ENCODE measurements at regions not wholly inside any gene's neighbourhood (a gene's known extent, or its start where the extent isn't known, plus 50 kb on each side); places are given as distances from the start of the nearest gene placed in this dataset.
"Not testable (repeated sequence)": the region's sequence is repeated elsewhere in the genome, so short reads cannot be mapped to it uniquely, and the experiment has no call there.

GRCh38 chr17:14552306-14552705 lies 251.4 kb downstream of the HS3ST3B1 start:
- Histone ChIP-seq H3K27me3 (ENCODE audit: control insufficient read depth in 5 of 5, insufficient read depth in 4 of 5, low read length in 5 of 5) (no peaks in the 10 kb centered on the region), H3K36me3 (ENCODE audit: control insufficient read depth in 5 of 5, insufficient read depth in 5 of 5, low read length in 5 of 5) (no peaks in the 10 kb centered on the region), H3K4me3 (ENCODE audit: low read depth in 1 of 5, low read length in 5 of 5) (no peak overlapping the region), H3K27ac (ENCODE audit: low read depth, low read length) (no peak overlapping the region), H3K9ac (ENCODE audit: low read length in 5 of 5) (no peak overlapping the region), H3K9me3 (ENCODE audit: control insufficient read depth in 5 of 5, low read length in 5 of 5) (no peaks in the 10 kb centered on the region), H3K4me1 (ENCODE audit: control insufficient read depth in 5 of 5, insufficient read depth in 5 of 5, low read length in 5 of 5) (peaks cover 0 to 3% (median 0%) of the 10 kb centered on the region in 5 donors)

DNA sequence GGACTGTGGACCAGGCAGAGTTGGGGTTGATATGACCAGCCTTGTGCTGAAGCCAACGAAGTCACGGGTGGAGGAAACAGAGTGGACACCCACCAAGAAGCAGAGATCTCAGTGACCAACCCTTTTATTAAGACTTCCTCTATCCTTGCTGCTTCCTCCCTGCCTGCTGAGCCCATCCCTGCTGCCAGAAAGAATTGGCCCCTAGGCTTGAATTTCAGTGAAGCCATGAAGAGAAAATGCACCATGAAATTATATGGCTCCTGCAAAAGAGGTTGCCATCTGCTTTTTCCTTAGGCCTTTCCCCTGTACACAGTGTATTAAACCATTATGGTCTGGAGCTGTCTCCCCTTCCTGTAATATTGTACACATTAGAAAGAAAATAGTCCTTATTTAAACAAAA lies 246.7 kb downstream of the HS3ST3B1 start:
- no peak overlapping the region for H3K9ac ChIP-seq (ENCODE audit: low read length in 5 of 5)
- no peaks in the 10 kb centered on the region for H3K36me3 ChIP-seq (ENCODE audit: control insufficient read depth in 5 of 5, insufficient read depth in 5 of 5, low read length in 5 of 5)
- H3K4me1 ChIP-seq (ENCODE audit: control insufficient read depth in 5 of 5, insufficient read depth in 5 of 5, low read length in 5 of 5): peaks cover 0 to 3% (median 0%) of the 10 kb centered on the region in 5 donors
- H3K4me3 ChIP-seq (ENCODE audit: low read depth in 1 of 5, low read length in 5 of 5): no peak overlapping the region
- no peaks in the 10 kb centered on the region for H3K9me3 ChIP-seq (ENCODE audit: control insufficient read depth in 5 of 5, low read length in 5 of 5)
- no peak overlapping the region for H3K27ac ChIP-seq (ENCODE audit: low read depth, low read length)
- H3K27me3 ChIP-seq (ENCODE audit: control insufficient read depth in 5 of 5, insufficient read depth in 4 of 5, low read length in 5 of 5): peaks cover 0 to 2% (median 0%) of the 10 kb centered on the region in 5 donors

DNA sequence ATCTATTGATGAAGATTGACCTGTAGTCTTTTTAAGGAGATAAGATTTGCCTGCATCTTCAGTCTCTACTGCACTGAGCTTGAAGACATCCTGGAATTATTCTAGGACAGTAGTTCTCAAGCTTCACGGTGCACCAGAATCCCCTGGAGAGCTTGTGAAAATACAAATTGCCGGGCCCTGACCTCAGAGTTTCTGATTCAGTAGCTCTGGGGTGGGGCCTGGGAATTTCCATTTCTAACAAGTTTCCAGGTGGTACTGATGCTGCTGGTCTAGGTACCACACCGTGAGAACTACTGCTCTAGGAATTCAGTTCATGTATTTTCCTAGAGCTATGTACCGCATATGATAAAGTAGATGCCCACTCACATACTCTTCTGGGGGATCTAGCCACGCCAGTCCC lies 246.1 kb downstream of the HS3ST3B1 start:
- Histone ChIP-seq H3K27ac (ENCODE audit: low read depth, low read length) (no peak overlapping the region), H3K27me3 (ENCODE audit: control insufficient read depth in 5 of 5, insufficient read depth in 4 of 5, low read length in 5 of 5) (peaks cover 0 to 2% (median 0%) of the 10 kb centered on the region in 5 donors), H3K9ac (ENCODE audit: low read length in 5 of 5) (no peak overlapping the region), H3K4me1 (ENCODE audit: control insufficient read depth in 5 of 5, insufficient read depth in 5 of 5, low read length in 5 of 5) (peaks cover 0 to 3% (median 0%) of the 10 kb centered on the region in 5 donors), H3K4me3 (ENCODE audit: low read depth in 1 of 5, low read length in 5 of 5) (no peak overlapping the region), H3K36me3 (ENCODE audit: control insufficient read depth in 5 of 5, insufficient read depth in 5 of 5, low read length in 5 of 5) (no peaks in the 10 kb centered on the region), H3K9me3 (ENCODE audit: control insufficient read depth in 5 of 5, low read length in 5 of 5) (no peaks in the 10 kb centered on the region)

DNA sequence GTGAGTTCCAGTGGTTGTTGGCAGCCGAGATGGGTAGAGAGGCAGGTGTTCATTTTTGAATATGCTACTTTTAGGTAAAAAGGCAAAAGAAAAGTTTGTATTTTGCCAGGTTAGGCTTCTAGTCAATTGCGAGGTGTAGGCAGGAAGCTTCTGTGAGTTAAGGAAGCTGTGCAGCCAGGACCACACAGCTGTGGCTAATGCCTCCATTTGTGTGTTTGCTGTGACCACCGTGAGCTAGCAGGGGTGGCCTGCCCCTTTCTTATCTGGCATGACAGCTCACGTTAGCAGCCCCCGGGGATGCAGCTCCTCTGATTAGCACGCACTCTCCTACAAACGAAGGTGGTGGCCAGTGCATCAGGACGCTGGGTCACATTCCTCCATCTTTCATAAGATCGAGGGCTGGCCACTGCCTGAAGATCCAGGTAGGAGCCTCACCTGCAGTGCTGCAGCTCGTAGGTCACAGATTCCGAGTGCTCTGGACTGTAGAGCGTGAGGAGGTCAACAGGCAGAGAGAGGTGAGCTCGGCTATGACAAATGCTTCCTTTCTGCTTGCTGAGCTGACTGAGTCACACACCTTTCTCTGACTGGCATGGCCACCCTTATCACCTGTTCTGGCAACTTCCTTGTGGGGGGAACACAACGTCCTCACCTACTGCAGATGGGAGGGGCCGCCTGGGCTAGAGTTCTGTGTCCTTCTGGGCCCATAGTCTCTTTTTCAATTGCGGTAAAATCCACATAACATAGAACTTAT lies 244.4 kb downstream of the HS3ST3B1 start:
- Histone ChIP-seq H3K27ac (ENCODE audit: low read depth, low read length) (no peak overlapping the region), H3K9ac (ENCODE audit: low read length in 5 of 5) (no peak overlapping the region), H3K4me3 (ENCODE audit: low read depth in 1 of 5, low read length in 5 of 5) (no peak overlapping the region)

DNA sequence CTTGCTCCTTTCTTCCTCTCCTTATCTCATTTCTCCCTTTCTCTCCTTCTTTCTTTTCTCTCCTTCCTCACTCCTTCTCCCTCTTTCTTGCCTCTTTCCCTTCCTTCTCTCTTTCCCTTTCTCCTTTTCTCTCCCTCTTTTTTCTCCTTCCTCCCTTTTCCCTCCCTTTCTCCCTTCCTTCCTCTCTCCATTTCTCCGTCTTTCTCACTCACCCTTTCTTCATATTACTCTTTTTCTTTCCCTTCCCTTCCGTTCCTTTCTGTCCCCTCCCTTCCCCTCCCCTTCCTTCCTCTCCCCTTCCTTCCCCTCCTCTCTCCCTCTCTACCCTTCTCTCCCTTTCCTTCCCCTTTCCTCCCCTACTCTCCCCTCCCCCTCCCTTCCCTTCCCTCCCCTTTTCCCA lies 240.8 kb downstream of the HS3ST3B1 start:
- peaks cover 0 to 6% (median 3%) of the 10 kb centered on the region in 5 donors for H3K9me3 ChIP-seq (ENCODE audit: control insufficient read depth in 5 of 5, low read length in 5 of 5)
- no peaks in the 10 kb centered on the region for H3K4me1 ChIP-seq (ENCODE audit: control insufficient read depth in 5 of 5, insufficient read depth in 5 of 5, low read length in 5 of 5)
- H3K27me3 ChIP-seq (ENCODE audit: control insufficient read depth in 5 of 5, insufficient read depth in 4 of 5, low read length in 5 of 5): peaks cover 0 to 2% (median 0%) of the 10 kb centered on the region in 5 donors
- H3K36me3 ChIP-seq (ENCODE audit: control insufficient read depth in 5 of 5, insufficient read depth in 5 of 5, low read length in 5 of 5): no peaks in the 10 kb centered on the region
- no peak overlapping the region for H3K9ac ChIP-seq (ENCODE audit: low read length in 5 of 5)
- H3K4me3 ChIP-seq (ENCODE audit: low read depth in 1 of 5, low read length in 5 of 5): no peak overlapping the region
- no peak overlapping the region for H3K27ac ChIP-seq (ENCODE audit: low read depth, low read length)

More for the DNA sequence above, 244.4 kb downstream of the HS3ST3B1 start:
- H3K4me1 ChIP-seq (ENCODE audit: control insufficient read depth in 5 of 5, insufficient read depth in 5 of 5, low read length in 5 of 5): no peaks in the 10 kb centered on the region
- H3K27me3 ChIP-seq (ENCODE audit: control insufficient read depth in 5 of 5, insufficient read depth in 4 of 5, low read length in 5 of 5): peaks cover 0 to 2% (median 0%) of the 10 kb centered on the region in 5 donors
- peaks cover 0 to 3% (median 0%) of the 10 kb centered on the region in 5 donors for H3K9me3 ChIP-seq (ENCODE audit: control insufficient read depth in 5 of 5, low read length in 5 of 5)
- H3K36me3 ChIP-seq (ENCODE audit: control insufficient read depth in 5 of 5, insufficient read depth in 5 of 5, low read length in 5 of 5): no peaks in the 10 kb centered on the region

GRCh38 chr17:14539801-14540200 lies 238.9 kb downstream of the HS3ST3B1 start:
- Histone ChIP-seq H3K27ac (ENCODE audit: low read depth, low read length) (no peak overlapping the region), H3K27me3 (ENCODE audit: control insufficient read depth in 5 of 5, insufficient read depth in 4 of 5, low read length in 5 of 5) (no peaks in the 10 kb centered on the region), H3K9ac (ENCODE audit: low read length in 5 of 5) (no peak overlapping the region), H3K4me3 (ENCODE audit: low read depth in 1 of 5, low read length in 5 of 5) (no peak overlapping the region), H3K9me3 (ENCODE audit: control insufficient read depth in 5 of 5, low read length in 5 of 5) (peaks cover 0 to 6% (median 3%) of the 10 kb centered on the region in 5 donors), H3K36me3 (ENCODE audit: control insufficient read depth in 5 of 5, insufficient read depth in 5 of 5, low read length in 5 of 5) (no peaks in the 10 kb centered on the region), H3K4me1 (ENCODE audit: control insufficient read depth in 5 of 5, insufficient read depth in 5 of 5, low read length in 5 of 5) (no peaks in the 10 kb centered on the region)

- not testable (repeated sequence) for H3K4me3 ChIP-seq (ENCODE audit: low read depth in 1 of 5, low read length in 5 of 5); H3K27ac ChIP-seq (ENCODE audit: low read depth, low read length); H3K9me3 ChIP-seq (ENCODE audit: control insufficient read depth in 5 of 5, low read length in 5 of 5); H3K36me3 ChIP-seq (ENCODE audit: control insufficient read depth in 5 of 5, insufficient read depth in 5 of 5, low read length in 5 of 5); H3K27me3 ChIP-seq (ENCODE audit: control insufficient read depth in 5 of 5, insufficient read depth in 4 of 5, low read length in 5 of 5); H3K4me1 ChIP-seq (ENCODE audit: control insufficient read depth in 5 of 5, insufficient read depth in 5 of 5, low read length in 5 of 5); H3K9ac ChIP-seq (ENCODE audit: low read length in 5 of 5)
These were observed 231.4 kb downstream of the HS3ST3B1 start for GRCh38 chr17:14532242-14532641.

GRCh38 chr17:14525551-14526455 lies 224.9 kb downstream of the HS3ST3B1 start:
- H3K27ac ChIP-seq (ENCODE audit: low read depth, low read length): no peak overlapping the region
- H3K36me3 ChIP-seq (ENCODE audit: control insufficient read depth in 5 of 5, insufficient read depth in 5 of 5, low read length in 5 of 5): no peaks in the 10 kb centered on the region
- no peaks in the 10 kb centered on the region for H3K9me3 ChIP-seq (ENCODE audit: control insufficient read depth in 5 of 5, low read length in 5 of 5)
- H3K27me3 ChIP-seq (ENCODE audit: control insufficient read depth in 5 of 5, insufficient read depth in 4 of 5, low read length in 5 of 5): no peaks in the 10 kb centered on the region
- no peak overlapping the region for H3K9ac ChIP-seq (ENCODE audit: low read length in 5 of 5)
- H3K4me3 ChIP-seq (ENCODE audit: low read depth in 1 of 5, low read length in 5 of 5): no peak overlapping the region
- H3K4me1 ChIP-seq (ENCODE audit: control insufficient read depth in 5 of 5, insufficient read depth in 5 of 5, low read length in 5 of 5): no peaks in the 10 kb centered on the region

GRCh38 chr17:14522795-14523387 lies 222.0 kb downstream of the HS3ST3B1 start:
- H3K4me3 ChIP-seq (ENCODE audit: low read depth in 1 of 5, low read length in 5 of 5): no peak overlapping the region
- no peaks in the 10 kb centered on the region for H3K4me1 ChIP-seq (ENCODE audit: control insufficient read depth in 5 of 5, insufficient read depth in 5 of 5, low read length in 5 of 5)
- H3K27me3 ChIP-seq (ENCODE audit: control insufficient read depth in 5 of 5, insufficient read depth in 4 of 5, low read length in 5 of 5): no peaks in the 10 kb centered on the region
- H3K36me3 ChIP-seq (ENCODE audit: control insufficient read depth in 5 of 5, insufficient read depth in 5 of 5, low read length in 5 of 5): no peaks in the 10 kb centered on the region
- H3K27ac ChIP-seq (ENCODE audit: low read depth, low read length): no peak overlapping the region
- H3K9me3 ChIP-seq (ENCODE audit: control insufficient read depth in 5 of 5, low read length in 5 of 5): no peaks in the 10 kb centered on the region
- H3K9ac ChIP-seq (ENCODE audit: low read length in 5 of 5): no peak overlapping the region

- H3K36me3 ChIP-seq (ENCODE audit: control insufficient read depth in 5 of 5, insufficient read depth in 5 of 5, low read length in 5 of 5); H3K9me3 ChIP-seq (ENCODE audit: control insufficient read depth in 5 of 5, low read length in 5 of 5); H3K9ac ChIP-seq (ENCODE audit: low read length in 5 of 5): not testable (repeated sequence)
These were observed 218.0 kb downstream of the HS3ST3B1 start for GRCh38 chr17:14518919-14519318.

More at GRCh38 chr17:14518919-14519318, 218.0 kb downstream of the HS3ST3B1 start:
- H3K4me1 ChIP-seq (ENCODE audit: control insufficient read depth in 5 of 5, insufficient read depth in 5 of 5, low read length in 5 of 5); H3K27ac ChIP-seq (ENCODE audit: low read depth, low read length); H3K27me3 ChIP-seq (ENCODE audit: control insufficient read depth in 5 of 5, insufficient read depth in 4 of 5, low read length in 5 of 5); H3K4me3 ChIP-seq (ENCODE audit: low read depth in 1 of 5, low read length in 5 of 5): not testable (repeated sequence)

Measured in subcutaneous abdominal adipose tissue (tissue), 5 donors.